Hematopoietic multipotent progenitor cell treated with erythropoietin and hydrocortisone succinate and interleukin-3 and kit ligand, for 15 days (in vitro differentiated cells): ENCODE measurements at regions not wholly inside any gene's neighbourhood (a gene's known extent, or its start where the extent isn't known, plus 50 kb on each side); places are given as distances from the start of the nearest gene placed in this dataset.

Experiments
- DNase-seq: peaks from one replicate; pipeline ENCODE4 v3.0.0-alpha.2; 2015; ENCODE audit warnings: low spot score

DNA sequence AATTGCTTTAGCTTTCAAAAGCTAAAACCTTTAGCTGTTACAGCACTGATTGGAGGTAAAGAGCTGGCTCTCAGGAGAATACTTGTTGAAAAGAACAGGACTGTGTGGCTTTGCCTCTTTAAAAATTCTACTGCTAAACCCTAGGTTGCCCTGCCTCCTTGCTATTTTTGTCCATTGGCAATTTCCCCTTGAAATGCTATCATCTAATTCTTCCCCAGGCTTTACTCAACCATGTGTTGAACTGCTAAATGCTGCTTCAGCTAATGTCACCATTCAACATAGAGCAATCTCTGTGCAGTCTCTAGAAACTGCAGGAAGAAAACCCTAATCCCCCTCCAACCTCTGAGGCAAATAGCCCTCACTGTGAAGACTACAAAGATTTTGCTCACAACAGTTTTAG lies 203.7 kb upstream of the ARX start:
- no peak for DNase-seq

DNA sequence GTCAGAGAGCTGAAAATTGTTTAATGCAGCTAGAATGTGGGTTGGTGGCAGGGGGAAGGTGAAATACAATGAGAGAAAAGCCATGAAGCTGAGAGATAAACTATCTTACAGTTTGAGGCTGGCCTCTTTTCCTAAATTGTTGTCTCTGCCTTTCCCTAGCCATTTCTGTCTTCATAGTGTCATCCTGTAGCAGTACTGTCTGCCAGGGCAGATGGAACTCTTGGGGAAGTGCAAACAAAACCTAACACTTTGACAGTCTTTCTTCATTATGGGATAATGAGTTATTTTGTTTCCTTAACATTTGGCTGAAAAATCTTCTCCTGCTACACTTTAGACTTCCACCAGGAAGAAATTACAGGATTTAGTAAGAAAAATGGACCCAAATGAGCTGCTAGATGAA lies 197.8 kb upstream of the ARX start:
- no peak for DNase-seq

DNA sequence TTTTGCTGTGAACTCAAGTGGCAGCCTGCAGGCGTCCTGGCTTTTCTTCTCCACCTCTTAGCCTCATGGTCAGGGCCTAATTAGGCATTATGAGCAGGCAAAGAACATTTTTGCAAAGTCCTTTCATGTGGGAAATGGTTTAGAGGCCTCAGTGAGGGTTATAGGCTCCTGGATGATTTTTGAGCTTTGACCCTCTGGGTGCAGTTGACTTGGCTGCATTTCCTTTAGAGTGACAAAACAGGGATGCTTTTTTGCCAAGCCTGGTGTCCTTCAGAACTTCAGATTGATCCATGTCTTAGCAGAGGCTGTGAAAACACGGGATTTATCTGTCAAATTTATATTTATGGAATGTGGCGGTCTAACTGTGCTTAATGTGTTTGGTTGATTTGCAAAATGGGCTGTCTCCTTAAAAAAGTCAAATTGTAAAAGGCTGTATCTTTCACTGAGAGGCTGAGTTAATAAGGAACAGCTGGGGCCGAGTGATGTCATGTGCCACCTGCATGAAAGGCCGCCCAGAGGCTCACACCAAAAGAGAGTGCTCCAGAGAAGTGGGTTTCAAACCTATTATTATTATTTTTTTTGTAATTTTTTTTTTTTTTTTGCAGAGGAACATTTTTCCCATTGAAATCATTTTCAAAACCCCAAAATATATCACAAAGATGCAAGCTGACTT lies 192.2 kb upstream of the ARX start:
- DNase-seq, result no peak

DNA sequence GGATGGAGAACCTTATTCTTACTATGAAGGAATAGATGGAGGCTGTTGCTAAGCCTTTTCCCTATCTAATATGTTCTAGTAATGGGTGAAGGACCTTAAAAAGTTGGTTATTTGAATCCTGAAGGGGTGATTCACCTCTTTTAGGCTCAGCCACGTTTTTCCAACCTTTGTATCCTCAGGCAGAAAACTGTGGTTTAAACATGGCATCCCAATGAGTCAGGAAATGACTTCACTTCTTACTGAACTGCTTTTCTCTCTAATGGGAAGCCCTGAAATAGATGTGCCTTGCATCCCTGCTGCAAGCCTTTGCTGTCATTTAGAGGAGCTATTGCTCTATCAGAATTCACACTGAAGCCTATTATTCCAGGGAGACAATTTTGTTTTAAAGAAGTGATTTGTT lies 191.0 kb upstream of the ARX start:
- DNase-seq, result no peak

DNA sequence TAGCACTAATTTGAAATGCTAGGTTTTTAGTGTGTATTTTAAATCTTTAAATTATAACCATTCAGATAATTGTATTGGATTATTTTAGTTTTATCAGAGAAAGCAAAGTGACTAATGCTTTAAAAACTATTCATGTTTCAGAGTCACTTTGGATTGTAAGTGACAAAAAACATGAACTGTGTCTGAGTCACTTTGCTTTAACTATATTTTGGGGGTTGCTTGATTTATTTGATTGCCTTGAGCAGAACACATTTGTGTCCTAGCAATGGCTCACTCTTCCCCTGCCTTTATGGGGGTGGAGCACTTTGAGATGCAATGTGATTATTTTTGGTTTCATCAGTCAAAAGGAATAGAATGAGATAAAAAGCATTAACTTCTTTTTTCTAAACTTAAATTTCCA lies 188.4 kb upstream of the ARX start:
- no peak for DNase-seq

DNA sequence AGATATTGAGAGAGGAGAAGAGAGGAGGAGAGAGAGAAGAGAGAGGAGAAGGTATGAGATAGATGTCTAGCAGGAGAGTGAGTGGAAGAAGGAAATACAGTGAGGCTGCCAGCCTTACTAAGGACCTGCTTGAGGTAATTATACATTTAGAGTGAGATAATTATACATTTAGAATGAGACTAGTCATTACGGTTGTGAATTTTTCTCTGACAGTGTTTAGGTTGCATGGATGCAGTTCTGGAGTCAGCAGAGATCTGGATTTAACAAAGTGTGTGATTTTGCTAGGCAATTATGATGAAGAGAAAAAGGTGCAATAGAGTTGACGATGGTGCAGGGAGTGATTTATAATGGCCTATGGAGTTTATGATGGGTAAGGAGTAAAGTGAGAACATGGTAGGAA lies 187.1 kb upstream of the ARX start:
- DNase-seq, result no peak

DNA sequence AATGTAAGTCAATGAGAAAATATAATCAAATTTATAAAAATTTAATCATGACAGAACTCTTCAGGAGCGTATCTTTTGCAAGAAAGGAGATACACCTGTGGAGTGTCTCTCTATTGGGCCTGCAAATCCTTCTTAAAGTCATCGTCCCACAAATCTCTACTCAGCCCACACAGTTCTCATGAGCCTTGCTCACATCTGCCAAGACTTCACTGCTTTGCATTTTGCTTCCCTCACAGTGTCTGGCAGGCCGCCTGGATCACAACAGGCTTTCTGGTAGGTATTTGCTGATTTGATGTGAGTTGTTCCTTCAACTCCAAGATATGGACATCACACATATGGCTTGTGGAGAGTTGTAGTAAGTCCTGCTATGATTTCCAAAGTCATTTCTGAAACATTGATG lies 183.1 kb upstream of the ARX start:
- no peak for DNase-seq

DNA sequence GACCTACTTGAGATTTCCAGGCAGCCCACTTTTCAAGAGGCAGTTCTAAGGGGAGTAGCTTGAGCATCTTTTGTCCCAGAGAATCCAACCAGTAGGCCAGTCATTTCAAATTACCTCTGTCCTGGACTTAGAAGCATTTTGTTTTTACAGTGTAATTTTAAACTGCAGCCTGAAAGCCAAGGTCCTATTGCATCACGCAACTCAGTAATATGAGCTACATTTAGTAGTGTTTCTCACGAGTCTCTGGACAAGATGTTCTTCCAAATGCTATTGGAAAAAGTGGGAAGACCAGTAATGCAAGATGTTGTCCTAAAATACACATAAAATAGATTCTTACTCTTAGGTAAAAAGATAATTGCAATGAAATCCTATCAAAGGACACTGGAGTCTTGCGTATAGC lies 182.5 kb upstream of the ARX start:
- no peak for DNase-seq

DNA sequence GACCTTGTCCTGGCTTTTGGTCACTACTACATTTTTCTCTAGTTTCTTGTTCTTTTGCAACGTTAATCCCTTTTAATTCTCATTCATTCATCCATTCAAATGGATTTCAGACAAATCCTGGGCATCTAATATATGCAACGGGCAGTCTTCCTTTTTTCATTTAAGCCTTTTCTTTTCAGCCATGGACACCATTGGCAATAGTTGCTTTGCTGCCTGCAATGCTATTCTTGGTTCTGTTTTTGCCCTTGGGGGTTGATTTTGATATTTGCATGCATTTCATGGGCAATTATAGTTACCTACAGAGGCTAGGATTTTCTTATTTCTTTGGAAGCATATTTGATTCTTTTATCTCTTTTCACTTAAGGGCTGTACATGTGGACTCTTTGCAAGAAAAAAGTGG lies 180.5 kb upstream of the ARX start:
- no peak for DNase-seq

DNA sequence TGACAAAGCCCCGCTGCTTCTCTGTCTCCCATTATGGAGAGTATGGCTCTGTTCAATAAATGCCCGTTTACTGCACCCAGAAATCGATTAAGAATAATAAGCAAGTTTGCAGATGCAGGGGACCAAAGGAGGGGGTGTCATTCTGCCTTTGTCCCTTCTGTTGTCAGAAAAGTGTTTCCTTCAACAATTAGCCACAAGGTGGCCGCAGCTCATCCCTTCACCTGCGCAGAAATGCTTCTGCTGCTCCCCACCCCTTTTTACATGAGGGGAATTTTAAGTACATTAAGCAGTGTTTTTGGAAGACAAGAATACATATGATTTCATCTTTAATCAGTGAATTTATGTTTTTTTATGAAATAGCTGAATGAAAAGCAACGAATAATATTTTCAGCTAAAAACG lies 175.6 kb upstream of the ARX start:
- DNase-seq, result no peak

DNA sequence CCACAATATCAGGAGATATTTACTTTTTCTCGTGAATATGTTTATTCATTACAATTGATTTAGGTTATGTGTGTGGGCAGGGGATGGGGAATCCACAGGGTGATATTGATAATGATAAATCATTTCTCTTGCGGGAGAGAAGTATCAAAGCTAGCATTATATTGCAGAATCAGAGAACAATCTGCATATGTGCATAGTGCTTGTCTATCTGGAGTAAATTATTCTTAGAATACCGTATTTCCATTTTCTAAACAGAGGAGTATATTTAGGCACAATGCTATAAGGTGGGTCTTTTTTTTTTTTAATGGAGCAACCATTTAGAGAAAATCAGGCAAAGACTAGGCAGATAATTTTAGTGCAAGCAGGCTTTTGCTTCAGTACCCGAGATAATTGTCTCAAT lies 166.0 kb upstream of the ARX start:
- no peak for DNase-seq

DNA sequence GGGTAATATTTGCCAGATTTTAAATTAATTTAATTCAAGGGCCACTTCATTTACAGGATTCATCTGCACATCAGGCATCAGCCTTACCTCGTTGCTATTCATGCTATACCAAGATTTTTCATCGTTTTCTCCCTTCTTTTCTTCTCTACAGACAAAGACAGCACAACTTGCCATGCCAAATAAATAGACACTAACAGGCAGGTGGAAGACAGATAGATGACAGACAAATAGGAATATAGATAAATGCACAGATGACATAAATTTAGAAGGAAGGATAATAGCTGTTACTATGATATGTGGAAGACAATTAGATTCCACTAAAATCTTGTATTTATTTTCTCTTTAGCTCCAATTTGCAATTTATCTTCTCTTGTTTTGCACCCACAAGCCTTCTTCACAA lies 164.5 kb upstream of the ARX start:
- DNase-seq, result no peak

DNA sequence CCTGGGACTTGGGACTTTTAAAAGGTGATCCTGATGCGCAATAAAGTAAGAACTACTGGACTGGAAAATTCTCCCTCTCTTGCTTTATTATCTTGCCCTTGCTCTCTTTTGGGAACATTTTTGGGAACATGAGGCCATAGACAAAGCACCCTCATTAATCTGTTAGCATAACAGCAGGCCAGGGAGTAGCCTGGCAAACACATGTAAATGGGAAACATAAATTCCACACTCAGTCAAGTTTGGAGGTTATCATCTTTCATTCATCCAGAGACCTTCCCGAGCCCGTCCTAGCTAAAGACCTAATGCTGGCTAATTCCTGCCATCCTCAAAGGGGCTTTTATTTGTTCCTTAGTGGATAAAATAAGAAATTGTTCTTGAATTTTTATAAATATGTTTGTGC lies 162.8 kb upstream of the ARX start:
- DNase-seq, result no peak

DNA sequence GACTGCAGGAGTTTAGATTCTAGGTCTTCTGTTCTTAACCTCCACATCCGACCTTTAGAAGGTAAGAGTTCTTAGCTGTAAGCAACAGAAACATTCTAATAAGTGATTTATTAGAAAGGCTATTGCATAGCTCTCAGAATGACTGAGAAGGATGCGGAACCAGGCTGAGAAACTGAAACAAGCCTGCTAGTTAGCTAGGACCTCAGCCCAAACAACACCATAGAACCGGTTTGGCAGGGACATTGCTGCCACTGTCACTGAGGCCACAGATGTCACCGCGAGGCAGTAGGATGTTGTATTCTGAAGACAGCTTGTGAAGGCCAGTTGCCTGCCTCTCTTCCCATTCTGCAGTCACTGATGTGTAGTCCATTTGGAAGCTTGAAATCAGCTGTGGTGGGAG lies 160.0 kb upstream of the ARX start:
- no peak for DNase-seq

DNA sequence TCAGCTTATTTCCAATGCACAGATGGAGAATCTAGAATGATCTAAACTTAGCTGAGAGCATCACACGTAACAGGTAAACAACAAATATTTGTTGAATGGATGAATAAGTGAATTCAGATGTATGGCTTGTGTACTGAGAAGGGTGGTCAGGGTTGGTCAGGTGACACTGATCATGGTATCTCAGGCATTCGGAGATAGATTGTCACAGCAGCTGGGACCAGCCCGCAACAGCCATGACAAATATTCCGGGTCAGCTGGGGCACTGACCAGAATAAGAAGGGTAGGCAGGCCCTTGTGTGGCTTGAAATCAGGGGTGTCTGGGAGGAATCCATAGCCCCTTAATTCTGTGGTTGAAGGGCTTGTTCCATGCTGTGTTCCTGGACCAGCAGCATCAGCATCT lies 159.4 kb upstream of the ARX start:
- no peak for DNase-seq

DNA sequence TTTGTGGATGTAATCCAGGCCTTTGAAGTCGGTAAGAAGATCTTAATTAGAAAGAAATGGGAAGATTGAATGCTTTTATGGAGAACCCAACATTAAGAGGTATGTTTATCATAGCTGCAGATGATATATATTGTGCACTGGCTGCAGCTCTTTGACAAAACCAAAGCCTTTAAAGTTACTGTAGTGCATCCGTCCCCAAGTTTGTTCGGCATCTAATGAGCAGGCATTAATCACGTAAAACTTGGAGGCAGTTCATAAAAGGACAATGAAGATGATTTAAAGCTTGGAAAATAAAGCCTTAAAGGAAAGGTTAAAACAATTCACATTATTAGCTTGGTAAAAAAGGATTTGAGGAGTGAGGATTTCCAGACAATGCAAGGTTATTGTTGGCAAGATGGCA lies 150.8 kb upstream of the ARX start:
- no peak for DNase-seq

DNA sequence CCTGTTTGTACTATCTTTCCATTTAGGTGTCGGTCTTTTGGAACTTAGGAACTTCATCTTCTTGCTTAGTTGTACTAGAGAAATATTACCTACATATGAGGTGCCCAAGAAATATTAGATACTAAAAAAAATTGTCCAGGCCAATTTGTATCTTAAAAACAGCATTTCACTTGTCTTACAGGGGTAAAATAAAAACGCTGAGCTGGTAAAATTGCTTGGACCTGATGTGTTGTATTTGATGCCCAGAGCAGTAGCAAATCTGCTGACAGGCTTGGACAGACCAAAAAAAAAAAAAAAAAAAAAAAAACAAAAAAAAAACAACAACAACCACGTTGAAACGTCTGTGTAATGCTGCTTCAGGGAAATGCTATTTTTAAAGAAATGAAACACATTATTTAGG lies 150.4 kb upstream of the ARX start:
- DNase-seq, result no peak

DNA sequence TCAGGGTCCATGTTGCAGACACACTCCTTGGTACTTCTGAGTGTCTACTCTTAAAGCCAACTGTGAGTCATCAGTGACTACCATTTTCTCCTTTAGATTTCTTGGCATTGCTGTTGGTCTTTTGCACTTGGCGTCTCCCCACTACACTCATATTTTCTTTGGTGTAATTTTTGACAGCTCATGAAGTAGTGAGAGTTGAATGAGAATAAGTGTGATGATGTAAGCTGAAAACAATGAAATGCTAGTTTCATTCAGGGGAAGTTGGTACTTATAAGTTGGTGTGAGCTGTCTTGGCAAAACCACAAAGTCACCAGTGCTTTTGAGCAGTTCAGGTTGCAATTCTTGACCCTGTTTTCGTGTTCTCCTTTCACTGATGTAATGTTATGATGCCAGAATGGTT lies 142.9 kb upstream of the ARX start:
- DNase-seq, result no peak

DNA sequence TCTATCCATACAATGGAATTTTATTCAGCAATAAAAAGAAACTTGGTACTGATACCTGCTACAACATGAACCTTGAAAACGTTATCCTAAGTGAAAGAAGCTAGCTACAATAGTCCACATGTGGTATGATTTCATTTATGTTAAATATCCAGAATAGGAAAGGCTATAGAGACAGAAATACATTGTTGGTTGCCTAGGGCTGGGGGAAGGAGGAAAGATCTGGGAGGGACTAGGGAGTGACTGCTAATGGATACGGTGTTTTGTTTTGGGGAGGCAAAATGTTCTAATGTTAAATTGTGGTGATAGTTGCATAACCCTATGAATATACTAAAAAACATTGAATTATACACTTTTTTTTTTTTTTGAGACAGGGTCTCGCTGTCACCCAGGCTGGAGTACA lies 141.1 kb upstream of the ARX start:
- DNase-seq, result no peak

DNA sequence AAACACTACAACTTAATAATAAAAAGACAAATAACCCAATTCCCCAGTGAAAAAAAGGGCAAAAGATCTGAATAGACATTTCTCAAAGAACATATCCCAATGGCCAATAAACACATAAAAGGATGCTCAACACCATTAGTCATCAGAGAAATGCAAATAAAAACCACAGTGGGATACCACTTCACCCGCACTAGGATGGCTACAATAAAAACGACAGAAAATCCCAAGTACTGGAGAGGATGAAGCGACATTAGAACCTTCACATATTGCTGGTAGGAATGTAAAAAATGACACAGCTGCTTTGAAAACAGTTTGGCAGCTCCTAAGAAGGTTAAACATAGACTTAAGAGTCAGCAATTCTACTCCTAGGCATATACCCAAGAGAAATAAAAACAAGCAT lies 140.6 kb upstream of the ARX start:
- no peak for DNase-seq

DNA sequence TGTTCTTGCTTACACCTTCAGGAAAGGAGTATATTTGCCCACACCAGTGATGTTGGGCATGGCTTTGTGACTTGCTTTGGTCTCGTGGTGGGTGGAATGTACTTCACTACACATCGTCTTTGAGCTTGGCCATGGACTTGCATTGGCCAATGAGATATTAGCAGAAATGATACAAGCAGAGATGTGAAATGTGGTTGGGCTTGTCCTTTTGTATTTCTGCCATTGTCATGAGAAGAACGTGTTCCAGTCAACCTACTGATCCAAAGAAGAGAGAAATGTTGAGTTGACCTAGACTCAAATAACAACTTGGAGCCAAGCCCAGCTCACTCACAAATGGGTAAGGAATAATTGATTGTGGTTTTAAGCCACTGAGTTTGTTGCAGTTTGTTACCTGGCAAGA lies 138.4 kb upstream of the ARX start:
- DNase-seq, result no peak

DNA sequence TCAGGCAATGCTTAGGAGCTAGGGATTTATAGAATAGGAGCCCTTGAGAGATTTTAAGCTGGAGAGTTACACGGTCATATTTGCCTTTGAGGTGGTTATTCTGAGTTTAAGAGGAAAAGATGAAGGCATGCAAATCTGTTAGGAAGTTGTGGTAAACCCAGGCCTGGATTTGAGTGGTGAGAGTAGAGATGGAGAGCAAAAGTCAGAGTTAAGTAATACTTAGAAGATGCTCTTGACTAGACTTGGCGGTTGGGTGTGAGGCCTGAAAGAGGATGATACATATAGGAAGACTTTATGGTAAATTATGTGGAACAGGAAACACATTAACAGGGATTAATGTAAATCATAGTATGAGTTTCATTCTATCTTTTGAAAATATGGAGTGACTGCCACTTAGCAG lies 136.0 kb upstream of the ARX start:
- DNase-seq, result no peak

DNA sequence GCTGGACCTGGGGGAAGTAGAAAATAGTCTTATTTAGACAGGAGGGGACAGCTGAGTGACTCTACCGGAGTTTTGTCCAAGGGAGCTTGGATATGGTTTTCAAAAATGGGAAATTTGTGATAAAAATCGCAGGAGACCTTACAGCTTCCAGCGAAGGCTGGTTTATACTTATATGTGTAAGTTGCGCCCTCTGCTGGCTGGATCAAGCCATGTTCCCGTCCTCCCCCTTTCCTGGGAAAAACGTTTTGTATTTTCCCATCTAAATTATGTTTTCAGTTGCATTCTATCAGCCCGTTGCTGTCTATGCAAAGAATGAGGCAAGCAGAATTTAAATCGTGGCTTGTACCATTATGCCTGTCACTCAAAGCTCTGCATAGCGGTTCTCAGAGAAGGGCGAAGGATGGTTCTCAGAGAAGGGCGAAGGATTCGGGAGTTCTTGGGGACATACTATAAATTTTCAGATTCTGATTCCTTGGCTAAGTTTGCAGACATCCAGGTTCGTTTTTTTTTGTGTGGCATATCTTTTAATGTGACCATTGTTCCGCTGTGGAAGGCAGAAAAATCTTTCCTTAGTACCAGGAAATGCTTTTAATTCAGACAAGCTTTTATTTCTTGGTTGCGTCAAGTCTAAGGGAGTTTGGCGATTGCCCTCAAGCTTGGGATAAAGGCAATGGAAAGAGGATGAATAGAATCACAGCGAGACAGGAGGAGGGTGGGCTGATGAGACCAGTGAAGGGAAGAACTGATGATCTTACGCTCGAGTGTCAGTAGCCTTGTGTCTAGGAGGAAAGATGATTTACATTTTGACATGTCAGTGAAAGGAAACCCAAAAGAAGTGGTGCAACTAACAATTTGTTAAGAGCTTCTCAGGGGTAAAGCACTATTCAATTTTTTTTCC lies 128.5 kb upstream of the ARX start:
- DNase-seq, result peak; percentile 17

DNA sequence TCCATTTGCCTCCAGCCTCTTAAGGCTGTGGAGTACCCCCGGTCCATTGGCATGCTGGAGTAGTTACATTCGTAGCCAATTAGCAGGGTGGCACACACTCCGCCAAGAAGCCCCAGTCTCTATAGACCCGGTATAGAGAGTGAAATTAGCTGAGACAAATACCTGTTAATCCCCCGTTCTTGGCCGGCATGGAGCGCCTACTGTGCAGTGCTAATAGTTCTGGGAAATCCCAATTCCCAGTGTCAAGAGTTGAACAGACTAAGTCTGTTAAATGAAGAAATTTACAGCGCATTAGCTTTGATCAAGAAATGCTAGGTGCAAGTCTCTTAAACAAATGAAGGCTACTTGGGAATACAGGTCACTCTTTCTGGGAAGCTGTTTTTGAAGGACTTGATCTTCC lies 127.8 kb upstream of the ARX start:
- no peak for DNase-seq
